ENCODE measurements at regions not wholly inside any gene's neighbourhood (a gene's known extent, or its start where the extent isn't known, plus 50 kb on each side); places are given as distances from the start of the nearest gene placed in this dataset.
"Not testable (repeated sequence)": the region's sequence is repeated elsewhere in the genome, so short reads cannot be mapped to it uniquely, and the experiment has no call there.

DNA sequence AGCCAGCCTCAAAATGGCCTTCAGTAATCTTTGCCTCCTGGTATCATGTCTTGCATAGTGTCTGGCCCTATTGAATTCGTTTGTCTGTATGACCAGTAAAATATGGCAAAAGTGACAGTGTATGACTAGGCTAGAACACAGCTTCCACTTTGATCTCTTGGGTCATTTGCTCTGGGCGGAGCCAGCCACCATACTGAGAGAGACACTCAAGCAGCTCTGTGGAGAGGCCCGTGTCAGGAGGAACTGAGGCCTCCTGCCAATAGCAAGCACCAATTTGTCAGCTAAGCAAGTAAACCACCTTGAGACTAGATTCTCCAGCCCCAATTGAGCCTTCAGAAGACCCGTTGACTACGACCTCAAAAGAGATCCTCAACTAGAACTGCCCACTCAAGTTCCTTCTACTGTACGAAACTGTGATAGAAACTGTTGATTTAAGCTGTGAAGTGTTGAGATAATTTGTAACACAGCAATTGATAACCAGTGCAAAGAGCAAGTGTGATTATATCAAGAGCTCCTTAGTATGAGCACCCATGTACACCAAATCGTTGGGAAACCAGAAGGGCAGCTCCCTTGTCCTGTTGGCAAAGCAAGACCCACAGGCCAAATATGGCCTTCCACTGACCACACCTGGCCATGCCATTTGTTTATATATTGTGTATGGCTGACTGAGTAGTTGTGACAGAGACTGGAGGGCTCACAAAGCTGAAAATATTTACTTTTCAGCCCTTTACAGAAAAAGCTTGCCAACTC is 52.7 kb upstream of the SERBP1 start:
- Mint-ChIP-seq H3K27me3 (ENCODE audit: low read depth) (no peaks in the 10 kb centered on the region), H3K36me3 (ENCODE audit: low read depth) (no peaks in the 10 kb centered on the region), H3K9me3 (no peaks in the 10 kb centered on the region), H3K4me1 (ENCODE audit: low read depth) (peaks cover 16% of the 10 kb centered on the region), H3K27ac (no peak overlapping the region), H3K4me3 (no peak overlapping the region)
- intact Hi-C loops (cut with micrococcal nuclease) = no loop called here
- no peak for DNase-seq
- CTCF ChIA-PET = interaction anchor here (0.6 to 1.5 kb wide), 4 partner anchors 12 to 135 kb away, joined by 3 to 5 read pairs (median 4); no protein-coding TSS in a partner anchor

DNA sequence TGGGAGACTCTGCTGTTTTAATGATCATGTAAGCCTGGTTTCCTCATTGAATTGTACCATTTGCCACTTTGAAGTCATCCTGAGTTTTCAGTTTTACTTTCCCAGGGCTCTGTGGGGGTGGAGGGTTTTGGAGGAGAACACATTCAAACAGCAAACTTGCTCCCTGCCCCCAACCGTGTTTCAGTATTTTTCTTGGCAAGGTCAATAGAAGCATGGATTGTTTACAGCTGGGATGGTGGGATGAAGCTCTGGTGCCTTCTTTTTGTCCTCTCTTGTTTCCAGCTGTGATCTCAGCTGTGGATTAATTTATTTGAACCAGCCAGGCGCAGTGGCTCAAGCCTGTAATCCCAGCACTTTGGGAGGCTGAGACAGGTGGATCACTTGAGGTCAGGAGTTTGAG is 54.3 kb upstream of the SERBP1 start:
- CTCF ChIA-PET = interaction anchor here (0.6 to 1.2 kb wide), 2 partner anchors 16 to 364 kb away, joined by 3 to 4 read pairs; no protein-coding TSS in a partner anchor

DNA sequence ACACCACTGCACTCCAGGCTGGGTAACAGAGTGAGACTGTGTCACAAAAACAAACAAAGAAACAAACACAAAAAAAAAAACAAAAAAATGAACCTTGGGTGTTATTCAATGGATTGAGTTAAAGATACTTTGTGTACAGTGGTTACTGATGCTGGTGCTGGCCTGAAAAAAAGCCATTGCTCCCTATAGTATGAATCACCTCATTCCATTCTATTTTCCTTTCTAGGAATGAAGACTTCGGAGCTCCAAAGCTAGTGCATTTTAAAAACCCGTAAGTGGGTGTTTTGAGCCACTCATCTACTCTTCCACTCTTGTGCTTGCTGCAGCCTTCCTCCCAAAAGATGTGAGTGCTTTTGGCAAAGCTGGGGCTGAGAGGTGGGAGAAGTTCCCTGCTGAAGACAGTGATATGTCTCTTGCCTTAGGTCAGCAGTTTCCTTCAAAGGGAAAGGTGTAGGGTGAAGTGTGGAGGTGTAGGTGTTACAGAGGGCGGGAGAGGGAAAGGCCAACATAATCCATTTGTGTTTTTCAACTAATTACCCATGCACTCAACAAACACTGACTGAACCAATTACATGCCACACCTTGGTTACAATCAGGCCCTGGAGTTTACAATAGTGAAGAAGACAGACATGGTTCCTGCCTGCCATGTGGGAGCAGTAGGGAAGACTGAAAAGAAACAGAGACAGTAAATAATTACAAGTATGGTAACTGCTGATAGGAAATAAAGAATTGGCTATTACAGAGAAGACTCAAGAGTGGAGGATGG is 55.0 kb upstream of the SERBP1 start:
- Mint-ChIP-seq H3K9me3 (no peaks in the 10 kb centered on the region), H3K36me3 (ENCODE audit: low read depth) (no peaks in the 10 kb centered on the region), H3K27ac (no peak overlapping the region), H3K4me3 (no peak overlapping the region), H3K4me1 (ENCODE audit: low read depth) (peaks cover 4% of the 10 kb centered on the region), H3K27me3 (ENCODE audit: low read depth) (no peaks in the 10 kb centered on the region)
- CTCF ChIA-PET = interaction anchor here (1.2 to 1.3 kb wide), 2 partner anchors 10 to 15 kb away, joined by 3 to 4 read pairs; no protein-coding TSS in a partner anchor
- intact Hi-C loops (cut with micrococcal nuclease) = loop anchor here (5.0 kb wide), 1 partner anchor 198 kb away; no protein-coding TSS in a partner anchor
- no peak for DNase-seq

More for the DNA sequence above, 54.3 kb upstream of the SERBP1 start:
- intact Hi-C loops (cut with micrococcal nuclease) = no loop called here
- Mint-ChIP-seq H3K36me3 (ENCODE audit: low read depth) (no peaks in the 10 kb centered on the region), H3K4me1 (ENCODE audit: low read depth) (peaks cover 5% of the 10 kb centered on the region), H3K4me3 (no peak overlapping the region), H3K27me3 (ENCODE audit: low read depth) (no peaks in the 10 kb centered on the region), H3K27ac (no peak overlapping the region), H3K9me3 (no peaks in the 10 kb centered on the region)
- no peak for DNase-seq

DNA sequence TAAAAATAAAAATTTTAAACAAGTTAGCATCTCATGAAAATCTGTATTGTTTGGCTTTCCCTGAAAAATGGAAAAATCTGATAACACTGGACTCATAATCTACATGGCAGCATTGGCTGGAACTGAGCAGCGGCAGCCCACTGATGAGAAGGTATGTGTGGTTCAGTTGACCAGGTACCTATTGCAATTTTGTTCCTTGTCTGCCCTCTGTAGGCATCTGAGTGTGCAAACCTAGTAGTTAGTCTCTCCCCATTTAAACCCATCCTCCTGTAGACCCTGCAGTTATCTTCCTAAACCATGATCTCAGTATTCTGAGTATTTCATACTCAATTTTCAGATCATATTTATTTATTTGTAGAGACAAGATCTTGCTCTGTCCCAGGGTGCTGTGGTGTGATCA is 59.4 kb upstream of the SERBP1 start:
- Mint-ChIP-seq H3K4me3 (no peak overlapping the region), H3K27me3 (ENCODE audit: low read depth) (no peaks in the 10 kb centered on the region), H3K9me3 (no peaks in the 10 kb centered on the region), H3K27ac (no peak overlapping the region), H3K4me1 (ENCODE audit: low read depth) (peaks cover under 1% of the 10 kb centered on the region), H3K36me3 (ENCODE audit: low read depth) (no peaks in the 10 kb centered on the region)
- peak; percentile 40 for DNase-seq
- intact Hi-C loops (cut with micrococcal nuclease) = loop anchor here (1.0 to 5.0 kb wide), 5 partner anchors 59 to 493 kb away; partner anchors contain the start of gene SERBP1
- CTCF ChIA-PET = interaction anchor here (0.7 to 6.2 kb wide), 7 partner anchors 11 to 791 kb away, joined by 3 to 39 read pairs (median 4); no protein-coding TSS in a partner anchor

DNA sequence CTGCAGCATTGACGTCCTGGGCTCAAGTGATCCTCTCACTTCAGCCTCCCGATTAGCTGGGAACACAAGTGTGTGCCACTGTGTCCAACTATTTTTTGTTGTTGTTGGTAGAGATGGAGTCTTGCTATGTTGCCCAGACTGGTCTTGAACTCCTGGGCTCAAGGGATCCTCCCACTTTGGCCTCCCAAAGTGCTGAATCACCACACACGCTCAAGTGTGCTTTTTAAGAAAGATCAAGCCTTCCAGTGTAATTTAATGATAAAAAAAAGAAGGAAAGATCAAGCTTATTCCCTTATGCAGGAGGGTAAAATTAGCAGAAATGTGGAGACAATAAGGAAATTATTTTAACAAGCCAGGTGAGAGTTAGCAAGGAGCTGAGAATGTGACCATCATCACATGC is 61.1 kb upstream of the SERBP1 start:
- intact Hi-C loops (cut with micrococcal nuclease) = no loop called here
- H3K27me3 Mint-ChIP-seq (ENCODE audit: low read depth) = no peaks in the 10 kb centered on the region
- no peak overlapping the region for H3K27ac Mint-ChIP-seq
- DNase-seq = no peak
- H3K36me3 Mint-ChIP-seq (ENCODE audit: low read depth) = no peaks in the 10 kb centered on the region
- H3K4me1 Mint-ChIP-seq (ENCODE audit: low read depth) = no peaks in the 10 kb centered on the region
- H3K9me3 Mint-ChIP-seq = no peaks in the 10 kb centered on the region
- no peak overlapping the region for H3K4me3 Mint-ChIP-seq
- CTCF ChIA-PET = interaction anchor here (1.0 to 6.2 kb wide), 8 partner anchors 9 to 278 kb away, joined by 3 to 39 read pairs (median 3); no protein-coding TSS in a partner anchor

DNA sequence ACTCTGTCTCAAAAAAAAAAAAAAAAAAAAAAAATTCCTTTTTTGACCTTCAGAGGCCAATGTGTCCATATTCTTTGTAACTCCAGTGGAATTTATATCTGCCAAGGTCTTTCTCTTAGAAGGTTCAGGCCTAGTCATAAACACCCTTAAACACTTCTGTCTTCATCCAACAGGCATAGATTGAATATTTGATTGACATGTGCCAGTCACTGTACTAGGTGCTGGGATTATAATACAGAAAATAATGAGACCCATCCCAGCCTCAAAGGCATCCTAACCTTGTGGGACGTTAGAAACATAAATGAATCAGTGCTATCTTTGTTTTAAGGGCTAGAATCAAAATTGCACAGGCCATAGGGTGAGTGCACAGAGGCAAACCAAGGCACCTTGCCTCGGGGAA is 62.9 kb upstream of the SERBP1 start:
- Mint-ChIP-seq H3K4me1 (ENCODE audit: low read depth) (peaks cover 4% of the 10 kb centered on the region), H3K36me3 (ENCODE audit: low read depth) (no peaks in the 10 kb centered on the region), H3K27me3 (ENCODE audit: low read depth) (no peaks in the 10 kb centered on the region), H3K4me3 (no peak overlapping the region), H3K27ac (no peak overlapping the region), H3K9me3 (no peaks in the 10 kb centered on the region)
- DNase-seq = no peak
- intact Hi-C loops (cut with micrococcal nuclease) = no loop called here
- CTCF ChIA-PET = interaction anchor here (1.0 to 6.2 kb wide), 2 partner anchors 33 to 280 kb away, joined by 3 to 39 read pairs; no protein-coding TSS in a partner anchor

DNA sequence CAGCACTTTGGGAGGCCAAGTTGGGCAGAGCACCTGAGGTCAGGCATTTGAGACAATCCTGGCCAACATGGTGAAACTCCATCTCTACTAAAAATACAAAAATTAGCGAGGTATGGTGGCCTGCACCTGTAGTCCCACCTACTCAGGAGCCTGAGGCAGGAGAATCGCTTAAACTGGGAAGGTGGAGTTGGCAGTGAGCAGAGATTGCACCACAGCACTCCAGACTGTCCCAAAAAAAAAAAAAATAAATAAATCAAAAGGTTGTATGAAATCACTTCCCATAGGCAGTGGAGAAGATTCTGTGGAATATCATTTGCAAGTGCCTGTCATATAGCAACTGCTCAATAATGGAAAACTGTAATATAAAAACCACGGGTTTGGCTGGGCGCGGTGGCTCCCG is 65.1 kb upstream of the SERBP1 start:
- CTCF ChIA-PET = interaction anchor here (1.3 to 1.8 kb wide), 2 partner anchors 9 to 261 kb away, joined by 3 to 4 read pairs; no protein-coding TSS in a partner anchor
- H3K4me3 Mint-ChIP-seq = no peak overlapping the region
- DNase-seq = no peak
- H3K36me3 Mint-ChIP-seq (ENCODE audit: low read depth) = no peaks in the 10 kb centered on the region
- no peak overlapping the region for H3K27ac Mint-ChIP-seq
- no peaks in the 10 kb centered on the region for H3K27me3 Mint-ChIP-seq (ENCODE audit: low read depth)
- no peaks in the 10 kb centered on the region for H3K9me3 Mint-ChIP-seq
- intact Hi-C loops (cut with micrococcal nuclease) = no loop called here
- peaks cover 6% of the 10 kb centered on the region for H3K4me1 Mint-ChIP-seq (ENCODE audit: low read depth)

DNA sequence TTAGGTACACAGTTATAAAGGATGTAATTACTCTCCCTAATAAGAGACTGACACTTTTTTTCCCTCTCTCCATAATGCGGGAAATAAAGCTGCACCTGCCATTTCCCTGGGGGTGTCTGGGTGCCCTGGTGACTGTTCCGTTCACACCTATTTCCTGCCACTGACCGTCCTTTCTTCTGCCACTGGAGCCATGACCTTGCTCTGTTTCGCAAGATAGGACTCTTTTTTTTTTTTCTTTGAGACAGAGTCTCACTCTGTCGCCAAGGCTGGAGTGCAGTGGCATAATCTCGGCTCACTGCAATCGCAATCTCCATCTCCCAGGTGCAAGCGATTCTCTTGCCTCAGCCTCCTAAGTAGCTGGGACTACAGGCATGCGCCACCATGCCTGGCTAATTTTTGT is 66.1 kb upstream of the SERBP1 start:
- intact Hi-C loops (cut with micrococcal nuclease) = no loop called here
- no peak overlapping the region for H3K27ac Mint-ChIP-seq
- H3K27me3 Mint-ChIP-seq (ENCODE audit: low read depth) = no peaks in the 10 kb centered on the region
- no peaks in the 10 kb centered on the region for H3K9me3 Mint-ChIP-seq
- CTCF ChIA-PET = interaction anchor here (0.6 to 2.2 kb wide), 3 partner anchors 235 to 281 kb away, joined by 3 to 10 read pairs (median 4); no protein-coding TSS in a partner anchor
- DNase-seq = no peak
- no peaks in the 10 kb centered on the region for H3K36me3 Mint-ChIP-seq (ENCODE audit: low read depth)
- H3K4me1 Mint-ChIP-seq (ENCODE audit: low read depth) = peaks cover 10% of the 10 kb centered on the region
- no peak overlapping the region for H3K4me3 Mint-ChIP-seq

DNA sequence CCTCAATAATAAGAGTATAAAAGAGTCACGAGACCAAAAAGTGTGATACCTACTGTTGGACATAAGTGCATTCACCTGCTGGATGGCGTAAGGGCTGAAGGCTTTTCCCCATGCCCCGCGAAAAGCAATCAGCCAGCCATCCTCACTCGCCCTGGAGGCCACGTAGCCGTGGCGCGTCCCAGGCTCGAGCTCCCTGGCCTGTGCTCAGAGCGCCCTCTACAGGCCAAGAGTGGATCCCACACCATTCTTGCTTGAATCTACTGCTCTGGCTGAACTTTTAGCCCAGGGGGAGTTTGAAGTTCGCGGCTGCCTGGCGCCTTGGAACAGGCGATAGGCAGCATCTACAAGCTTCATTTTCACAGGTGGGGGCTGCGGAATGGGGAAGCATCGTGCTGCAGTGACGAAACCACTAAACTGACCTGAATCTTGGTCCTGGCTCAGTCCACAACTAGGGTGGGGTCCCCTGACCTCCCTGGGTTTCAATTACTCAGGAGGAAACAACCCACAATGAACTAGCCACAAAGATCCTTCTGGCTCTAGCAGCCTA is 70.3 kb upstream of the SERBP1 start:
- H3K4me3 Mint-ChIP-seq = peak overlapping the region; percentile 16
- H3K27me3 Mint-ChIP-seq (ENCODE audit: low read depth) = no peaks in the 10 kb centered on the region
- peak; percentile 95 for DNase-seq
- no peaks in the 10 kb centered on the region for H3K36me3 Mint-ChIP-seq (ENCODE audit: low read depth)
- intact Hi-C loops (cut with micrococcal nuclease) = loop anchor here (1.0 to 5.0 kb wide), 10 partner anchors 70 to 1543 kb away; partner anchors contain the start of gene SERBP1
- H3K4me1 Mint-ChIP-seq (ENCODE audit: low read depth) = peaks cover 10% of the 10 kb centered on the region
- CTCF ChIA-PET = interaction anchor here (0.5 to 6.2 kb wide), 50 partner anchors 10 to 683 kb away, joined by 3 to 93 read pairs (median 4); no protein-coding TSS in a partner anchor
- H3K9me3 Mint-ChIP-seq = no peaks in the 10 kb centered on the region
- H3K27ac Mint-ChIP-seq = no peak overlapping the region

DNA sequence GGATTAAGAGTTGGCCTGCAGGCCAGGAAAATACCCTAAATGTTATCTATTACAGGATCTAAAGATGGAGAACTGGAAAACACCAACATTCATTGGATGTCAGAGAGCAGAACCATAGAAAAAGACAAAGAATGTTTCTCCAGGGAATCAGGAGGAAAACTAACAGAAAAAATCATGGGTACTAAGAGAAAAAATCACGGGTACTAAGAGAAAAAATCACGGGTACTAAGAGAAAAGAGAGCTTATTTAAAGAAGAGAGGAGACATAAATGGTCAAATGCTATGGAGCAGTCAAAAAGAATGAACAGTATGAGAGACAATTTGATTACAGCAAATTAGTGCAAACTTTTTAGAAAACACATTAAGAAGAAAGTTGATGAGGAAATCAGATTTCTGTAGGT is 73.8 kb upstream of the SERBP1 start:
- Mint-ChIP-seq H3K4me1 (ENCODE audit: low read depth) (peaks cover 6% of the 10 kb centered on the region), H3K27me3 (ENCODE audit: low read depth) (no peaks in the 10 kb centered on the region), H3K27ac (no peak overlapping the region), H3K36me3 (ENCODE audit: low read depth) (no peaks in the 10 kb centered on the region), H3K4me3 (no peak overlapping the region), H3K9me3 (no peaks in the 10 kb centered on the region)
- CTCF ChIA-PET = interaction anchor here (0.6 to 6.2 kb wide), 5 partner anchors 12 to 739 kb away, joined by 3 to 93 read pairs (median 3); no protein-coding TSS in a partner anchor
- intact Hi-C loops (cut with micrococcal nuclease) = loop anchor here (5.0 kb wide), 1 partner anchor 1547 kb away; no protein-coding TSS in a partner anchor
- DNase-seq = no peak

DNA sequence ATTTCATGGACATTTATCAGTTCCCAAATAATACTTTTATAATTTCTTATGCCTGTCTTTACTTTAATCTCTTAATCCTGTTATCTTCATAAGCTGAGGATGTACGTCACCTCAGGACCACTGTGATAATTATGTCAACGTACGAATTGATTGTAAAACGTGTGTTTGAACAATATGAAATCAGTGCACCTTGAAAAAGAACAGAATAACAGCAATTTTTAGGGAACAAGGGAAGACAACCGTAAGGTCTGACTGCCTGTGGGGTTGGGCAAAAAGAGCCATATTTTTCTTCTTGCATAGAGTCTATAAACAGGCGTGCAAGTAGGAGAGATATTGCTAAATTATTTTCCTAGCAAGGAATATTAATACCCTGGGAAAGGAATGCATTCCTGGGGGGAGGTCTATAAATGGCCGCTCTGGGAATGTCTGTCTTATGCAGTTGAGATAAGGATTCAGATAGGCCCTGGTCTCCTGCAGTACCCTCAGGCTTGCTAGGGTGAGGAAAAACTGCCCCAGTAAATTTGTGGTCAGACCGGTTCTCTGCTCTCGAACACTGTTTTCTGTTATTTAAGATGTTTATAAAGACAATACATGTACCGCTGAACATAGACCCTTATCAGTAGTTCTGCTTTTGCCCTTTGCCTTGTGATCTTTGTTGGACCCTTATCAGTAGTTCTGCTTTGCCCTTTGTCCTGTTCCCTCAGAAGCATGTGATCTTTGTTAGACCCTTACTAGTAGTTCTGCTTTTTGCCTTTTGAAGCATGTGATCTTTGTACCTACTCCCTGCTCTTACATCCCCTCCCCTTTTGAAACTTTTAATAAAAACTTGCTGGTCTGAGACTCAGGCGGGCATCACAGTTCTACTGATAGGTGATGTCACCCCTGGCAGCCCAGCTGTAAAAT is 83.4 kb upstream of the SERBP1 start:
- H3K4me3 Mint-ChIP-seq; H3K4me1 Mint-ChIP-seq (ENCODE audit: low read depth); intact Hi-C loops (cut with micrococcal nuclease); H3K27ac Mint-ChIP-seq; DNase-seq; H3K27me3 Mint-ChIP-seq (ENCODE audit: low read depth); H3K36me3 Mint-ChIP-seq (ENCODE audit: low read depth): not testable (repeated sequence)
- peaks cover 18% of the 10 kb centered on the region for H3K9me3 Mint-ChIP-seq
- CTCF ChIA-PET = interaction anchor here (0.6 to 1.1 kb wide), 2 partner anchors 13 to 35 kb away, joined by 3 to 5 read pairs; no protein-coding TSS in a partner anchor

All from activated naive CD4-positive, alpha-beta T cell treated with anti-CD3 and anti-CD28 coated beads for 36 hours (primary cell).